ENCODE measurements at regions not wholly inside any gene's neighbourhood (a gene's known extent, or its start where the extent isn't known, plus 50 kb on each side); places are given as distances from the start of the nearest gene placed in this dataset.

DNA sequence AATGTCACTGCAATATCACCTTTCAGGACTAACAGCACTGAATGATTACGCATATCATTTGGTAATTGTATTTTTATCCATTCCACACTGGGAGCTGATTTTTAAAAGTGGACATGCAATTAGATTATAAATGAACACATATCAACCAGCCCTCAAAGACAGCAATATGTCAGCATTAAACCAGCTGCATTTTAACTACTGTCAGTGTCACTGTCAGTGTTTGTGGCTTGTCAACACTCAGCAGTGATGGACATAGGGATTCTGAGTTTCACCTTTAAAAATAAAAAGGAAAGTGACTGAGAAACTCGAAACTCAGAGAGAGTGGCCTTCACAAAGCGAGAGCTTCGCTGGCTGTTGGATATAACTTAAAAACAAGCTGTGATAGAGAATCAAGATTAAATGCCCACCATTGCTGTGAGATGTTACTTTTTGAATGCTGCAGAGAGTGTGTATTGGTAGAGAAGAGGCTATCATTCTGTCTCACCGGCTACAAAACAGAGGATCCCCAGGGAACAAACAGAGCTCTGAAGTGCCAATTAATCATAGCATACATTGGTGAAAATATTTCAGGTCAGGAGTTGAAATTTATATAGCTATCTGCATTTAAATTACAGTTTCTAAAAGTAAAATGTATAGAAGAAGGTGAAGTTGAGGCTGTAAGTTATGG is 635.8 kb downstream of the SQOR start:
- TF ChIP-seq CTCF (IDR thresholded peaks at IDR 0.05) = no peak
- no peak for TF ChIP-seq POLR2A (IDR thresholded peaks at IDR 0.05)

All from uterus (tissue), 2 donors.